Stimulated activated CD4-positive, alpha-beta T cell treated with anti-CD3 and anti-CD28 coated beads, Interleukin-15, amount 100 ng/mL, for 24 hours (primary cell): ENCODE measurements at regions not wholly inside any gene's neighbourhood (a gene's known extent, or its start where the extent isn't known, plus 50 kb on each side); places are given as distances from the start of the nearest gene placed in this dataset.

Experiments
- DNase-seq: peaks from one replicate; pipeline ENCODE4 v3.0.0-alpha.2; 2020

DNA sequence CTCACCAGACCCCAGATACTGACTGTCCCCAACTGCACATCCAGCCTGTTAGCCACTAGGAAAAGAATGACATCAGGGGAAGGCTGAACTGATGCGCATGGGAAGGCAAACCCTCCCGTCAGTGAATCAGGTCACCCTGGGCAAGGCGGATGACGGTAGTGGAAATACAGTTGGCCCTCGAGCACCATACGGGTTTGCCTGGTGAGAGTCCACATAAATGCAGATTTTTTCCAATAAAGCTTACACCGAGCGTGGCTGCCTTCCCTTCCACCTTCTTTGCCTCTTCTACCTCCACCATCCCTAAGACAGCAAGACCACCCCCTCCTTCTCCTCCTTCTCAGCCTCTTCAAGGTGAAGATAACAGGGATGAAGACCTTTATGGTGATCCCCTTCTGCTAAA lies 236.1 kb upstream of the TNRC6C start:
- DNase-seq = no peak

DNA sequence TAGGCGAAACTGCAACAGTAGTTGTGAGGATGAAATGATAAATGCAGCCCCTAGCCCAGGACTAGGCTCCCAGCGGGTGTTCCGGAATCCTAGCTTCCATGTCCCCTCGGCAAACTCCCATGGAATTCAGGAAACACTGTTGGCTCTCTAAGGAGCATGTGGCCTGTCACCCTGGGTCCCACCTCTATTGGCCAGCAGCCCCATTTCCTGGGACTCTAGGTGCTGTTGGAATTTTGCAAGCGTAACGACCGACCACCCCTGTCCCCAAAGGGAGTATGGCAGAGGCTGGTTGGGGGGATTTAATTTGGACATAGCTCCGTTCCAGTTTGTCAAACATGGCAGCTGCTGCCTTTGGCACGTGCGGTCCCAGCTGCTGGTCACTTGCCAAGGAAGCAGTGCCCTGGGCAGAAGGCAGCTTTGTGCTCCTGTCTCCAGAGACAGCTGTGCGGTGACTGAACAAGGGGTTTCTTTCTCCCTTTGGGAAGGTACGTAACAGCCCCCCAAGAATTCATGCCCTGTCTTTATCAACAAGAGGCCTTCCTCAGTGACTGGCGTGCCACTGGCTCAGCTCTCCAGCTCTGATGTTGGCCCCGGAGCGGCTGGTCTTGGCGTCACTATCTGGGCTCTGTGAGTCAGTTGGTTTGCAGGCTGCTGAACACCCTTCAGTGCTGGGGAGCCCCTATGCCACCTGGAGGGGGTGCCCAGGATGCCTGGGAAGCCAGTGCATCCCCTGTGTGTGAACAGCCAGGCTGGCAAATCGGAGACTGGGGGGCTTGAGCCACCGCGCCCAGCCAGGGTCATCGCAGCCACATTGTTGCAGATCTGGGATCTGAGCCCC lies 235.2 kb upstream of the TNRC6C start:
- DNase-seq = no peak

GRCh38 chr17:77723909-77724875 lies 234.3 kb upstream of the TNRC6C start:
- no peak for DNase-seq

DNA sequence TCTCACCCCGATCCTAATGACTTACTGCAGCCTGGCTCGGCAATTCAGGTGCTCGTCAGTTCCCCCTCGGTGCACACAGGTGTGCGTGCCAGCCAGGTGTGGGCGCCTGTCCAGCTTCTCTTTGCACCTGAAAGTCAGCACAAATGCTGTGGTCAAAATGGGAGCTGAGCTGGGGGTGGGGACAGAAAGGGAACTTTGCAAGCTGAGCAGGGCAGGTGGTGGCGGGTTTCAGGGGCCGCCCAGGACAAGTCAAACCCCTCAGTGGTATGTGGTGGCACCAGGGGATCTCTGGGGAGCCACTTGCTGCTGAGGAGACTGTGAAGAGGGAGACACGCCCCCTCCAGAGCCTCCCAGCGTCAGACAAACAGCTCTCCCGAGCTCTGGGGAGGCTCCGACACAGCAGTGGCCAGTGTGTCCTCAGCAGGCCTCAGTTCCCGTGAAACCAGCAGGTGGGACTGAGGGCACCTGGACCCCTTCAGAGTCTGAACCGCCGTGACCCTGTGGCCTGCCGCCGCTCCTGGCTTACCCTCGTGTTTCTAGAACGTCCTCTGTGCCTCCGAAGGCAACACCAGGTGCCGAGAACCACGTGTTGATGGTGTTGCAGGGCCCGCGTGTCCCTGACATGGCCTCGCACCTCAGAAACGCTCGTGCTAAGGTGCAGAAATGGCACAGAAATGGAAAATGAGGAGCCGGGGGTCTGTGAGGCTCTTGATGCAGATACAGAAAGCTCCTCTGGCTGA lies 233.5 kb upstream of the TNRC6C start:
- DNase-seq = no peak

DNA sequence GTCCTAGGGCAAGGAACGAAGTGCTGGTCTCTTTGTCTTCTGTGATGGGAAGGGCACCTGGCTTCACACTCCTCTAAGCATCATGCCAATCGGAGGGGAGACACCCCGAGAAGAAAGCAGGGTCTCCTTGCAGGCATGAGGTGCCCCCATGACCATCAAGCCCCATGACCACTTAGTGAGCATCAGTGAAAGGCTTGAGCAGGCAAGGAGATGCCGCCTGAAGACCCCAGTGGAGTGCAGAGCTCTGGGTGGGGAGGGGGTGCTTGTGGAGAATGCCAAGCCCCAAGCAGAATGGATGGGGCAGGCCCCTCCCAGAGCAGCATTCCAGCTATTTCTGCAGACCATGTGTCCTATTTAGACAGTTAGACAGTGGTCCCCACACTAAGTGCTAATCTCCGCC lies 232.7 kb upstream of the TNRC6C start:
- DNase-seq = no peak

DNA sequence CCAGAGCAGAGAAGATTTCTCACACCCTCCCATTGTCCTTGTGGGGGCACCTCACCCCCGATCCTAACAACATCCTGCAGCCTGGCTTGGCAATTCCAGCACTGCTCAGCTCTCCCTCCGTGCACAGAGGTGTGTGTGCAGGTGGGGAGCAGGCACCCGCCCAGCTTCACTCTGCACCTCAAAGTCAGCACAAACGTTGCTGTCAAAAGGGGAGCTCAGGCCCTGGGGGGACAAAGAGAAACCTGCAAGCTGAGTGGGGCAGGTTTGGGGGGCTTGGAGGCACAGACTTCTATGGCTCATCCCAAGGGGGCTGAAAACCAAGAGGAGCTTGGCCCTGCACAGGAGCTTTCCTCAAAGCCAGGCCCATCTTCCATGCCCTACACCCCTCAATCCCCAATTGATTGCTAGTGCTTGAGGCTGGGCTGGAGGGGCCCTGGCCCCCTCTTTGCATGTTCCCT lies 231.9 kb upstream of the TNRC6C start:
- no peak for DNase-seq

- no peak for DNase-seq
These were observed 231.4 kb upstream of the TNRC6C start for GRCh38 chr17:77727037-77727615.

DNA sequence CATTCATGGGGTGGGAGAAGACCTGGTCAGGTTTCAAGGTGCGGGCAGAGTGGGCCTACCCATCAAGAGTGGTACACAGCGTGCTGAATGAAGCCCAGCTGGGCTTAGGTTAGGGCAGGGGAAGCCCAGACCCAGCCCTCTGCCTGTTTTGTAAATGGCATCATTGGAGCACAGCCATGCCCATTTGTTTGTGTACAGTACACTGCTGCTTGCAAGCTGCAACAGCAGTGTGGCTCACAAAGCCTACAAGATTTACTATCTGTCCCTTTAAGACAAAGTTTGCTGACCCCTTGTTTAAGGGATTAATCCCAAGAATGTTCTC lies 230.1 kb upstream of the TNRC6C start:
- DNase-seq = no peak

DNA sequence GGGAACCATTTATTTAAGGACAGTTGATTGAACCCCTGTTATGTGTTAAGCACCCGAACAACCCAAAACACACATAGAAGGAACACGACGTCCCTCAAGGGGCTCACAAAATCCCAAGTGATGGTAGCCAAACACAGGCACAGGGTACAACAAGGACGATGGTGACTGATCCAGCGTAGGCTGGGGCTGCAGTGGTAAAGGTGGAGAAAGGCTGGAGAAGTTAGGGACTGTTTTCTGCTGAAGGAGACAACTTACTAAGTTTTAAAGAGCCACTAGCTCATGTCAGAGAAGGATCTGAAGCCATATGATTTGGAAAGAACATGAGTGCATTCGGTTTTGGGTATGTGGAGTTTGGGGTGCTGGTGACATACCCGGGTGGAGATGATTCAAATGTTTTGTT lies 229.6 kb upstream of the TNRC6C start:
- no peak for DNase-seq

DNA sequence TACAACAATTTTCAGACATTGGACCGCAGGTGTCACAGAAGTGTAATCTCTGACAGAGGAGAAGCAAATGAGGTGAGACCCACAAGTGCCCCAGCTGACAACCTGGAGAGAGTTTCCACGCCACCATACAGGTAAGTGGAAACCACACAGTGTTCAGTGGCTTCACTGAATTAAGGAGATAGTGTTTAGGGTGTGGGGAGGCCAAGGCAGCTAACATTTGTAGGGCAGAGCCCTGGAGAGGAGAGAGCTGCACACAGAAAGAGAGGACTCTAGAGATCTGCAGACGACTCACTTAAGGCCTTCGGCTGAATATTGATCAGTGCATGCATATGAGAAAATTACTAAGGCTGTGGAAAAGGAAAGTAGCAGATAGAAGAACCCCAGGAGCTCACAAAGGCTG lies 228.9 kb upstream of the TNRC6C start:
- DNase-seq = no peak

- DNase-seq = no peak
These were observed 228.1 kb upstream of the TNRC6C start for GRCh38 chr17:77730376-77730775.

DNA sequence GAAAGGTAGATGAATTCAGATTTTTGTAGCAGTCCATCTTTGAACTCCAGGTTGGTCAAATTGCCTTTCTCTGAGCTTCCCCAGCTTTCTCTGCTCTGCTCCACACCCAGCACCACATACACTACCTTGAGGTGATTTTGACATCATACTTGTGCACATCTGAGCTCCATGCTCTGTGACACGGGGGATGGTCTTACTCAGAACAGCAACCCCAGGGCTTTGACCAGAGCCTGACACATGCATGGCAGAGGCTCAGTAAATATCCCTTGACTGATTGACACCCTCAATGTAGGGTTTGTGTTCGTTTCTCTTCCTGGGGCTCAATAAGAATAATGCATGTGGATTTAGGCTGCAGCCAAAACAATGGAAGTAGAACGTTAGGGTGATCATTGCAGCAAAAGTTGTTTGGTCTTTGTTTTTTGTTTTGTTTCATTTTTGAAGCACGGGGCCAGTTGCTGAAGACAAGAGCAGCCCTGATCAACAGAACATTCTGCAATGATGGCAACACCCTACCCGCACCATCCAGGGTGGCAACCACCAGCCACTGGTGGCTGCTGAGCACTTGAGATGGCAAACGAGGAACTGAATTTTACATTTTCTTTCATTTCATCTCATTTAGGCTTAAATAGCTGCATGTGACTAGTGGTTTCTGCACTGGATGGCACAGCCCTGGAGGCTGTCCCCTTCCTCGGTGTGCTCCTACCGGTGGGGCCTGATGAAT lies 224.8 kb upstream of the TNRC6C start:
- no peak for DNase-seq

DNA sequence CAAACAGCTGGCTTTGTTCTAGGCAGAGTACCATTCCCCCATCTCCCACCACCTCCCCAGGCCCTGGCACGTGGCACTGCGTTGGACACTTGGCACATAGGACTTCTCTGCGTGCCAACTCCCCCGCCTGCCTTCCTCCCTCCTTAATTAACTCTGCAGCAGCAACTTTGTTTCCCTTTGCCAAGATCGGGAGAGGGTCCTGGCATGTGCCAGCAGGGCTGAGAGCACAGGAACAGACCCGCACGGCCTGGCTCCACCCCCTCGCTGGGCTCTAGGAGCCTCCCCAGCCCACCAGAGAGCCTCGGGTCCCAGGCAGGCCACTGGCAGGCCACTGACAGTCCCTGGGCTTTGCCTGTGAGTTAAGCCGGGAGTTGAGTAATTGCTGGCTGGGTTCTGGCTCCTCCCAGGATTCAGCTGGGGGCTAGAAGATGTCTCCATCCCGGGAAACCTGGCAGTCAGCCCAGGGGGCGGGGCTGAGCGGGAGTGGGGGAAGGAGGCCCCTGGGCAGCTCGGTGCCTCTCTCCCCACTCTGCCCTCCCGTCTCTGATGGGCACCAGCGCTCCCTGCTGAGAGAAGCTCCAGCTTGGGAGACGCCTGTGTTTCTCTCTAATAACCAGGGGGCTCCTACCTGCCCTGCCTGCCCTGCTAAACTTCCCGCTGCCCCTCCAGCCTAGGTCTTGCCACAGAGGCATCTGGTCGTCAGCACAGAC lies 224.0 kb upstream of the TNRC6C start:
- no peak for DNase-seq

- DNase-seq = no peak
These were observed 223.4 kb upstream of the TNRC6C start for GRCh38 chr17:77735081-77735565.

- no peak for DNase-seq
These were observed 222.8 kb upstream of the TNRC6C start for GRCh38 chr17:77735566-77736198.

DNA sequence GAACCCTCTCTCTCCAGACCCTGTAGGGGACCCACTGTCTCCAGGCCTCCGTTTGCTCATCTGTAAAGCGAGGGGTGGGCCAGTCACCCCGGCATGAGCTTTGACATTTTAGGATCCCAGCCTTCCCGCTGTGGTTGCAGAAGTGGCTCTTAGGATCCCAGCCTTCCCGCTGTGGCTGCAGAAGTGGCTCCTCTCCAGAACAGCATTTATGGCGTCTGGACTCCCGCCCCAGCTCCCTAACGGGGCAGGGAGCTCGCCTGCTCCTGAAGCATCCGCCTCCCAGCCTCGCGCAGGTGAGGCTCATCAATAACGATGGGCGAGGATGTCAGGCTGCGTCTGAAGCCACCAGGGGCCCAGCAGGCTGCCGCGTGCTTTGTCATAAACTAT lies 222.3 kb upstream of the TNRC6C start:
- DNase-seq = no peak

- DNase-seq = no peak
These were observed 221.8 kb upstream of the TNRC6C start for GRCh38 chr17:77736721-77737120.

DNA sequence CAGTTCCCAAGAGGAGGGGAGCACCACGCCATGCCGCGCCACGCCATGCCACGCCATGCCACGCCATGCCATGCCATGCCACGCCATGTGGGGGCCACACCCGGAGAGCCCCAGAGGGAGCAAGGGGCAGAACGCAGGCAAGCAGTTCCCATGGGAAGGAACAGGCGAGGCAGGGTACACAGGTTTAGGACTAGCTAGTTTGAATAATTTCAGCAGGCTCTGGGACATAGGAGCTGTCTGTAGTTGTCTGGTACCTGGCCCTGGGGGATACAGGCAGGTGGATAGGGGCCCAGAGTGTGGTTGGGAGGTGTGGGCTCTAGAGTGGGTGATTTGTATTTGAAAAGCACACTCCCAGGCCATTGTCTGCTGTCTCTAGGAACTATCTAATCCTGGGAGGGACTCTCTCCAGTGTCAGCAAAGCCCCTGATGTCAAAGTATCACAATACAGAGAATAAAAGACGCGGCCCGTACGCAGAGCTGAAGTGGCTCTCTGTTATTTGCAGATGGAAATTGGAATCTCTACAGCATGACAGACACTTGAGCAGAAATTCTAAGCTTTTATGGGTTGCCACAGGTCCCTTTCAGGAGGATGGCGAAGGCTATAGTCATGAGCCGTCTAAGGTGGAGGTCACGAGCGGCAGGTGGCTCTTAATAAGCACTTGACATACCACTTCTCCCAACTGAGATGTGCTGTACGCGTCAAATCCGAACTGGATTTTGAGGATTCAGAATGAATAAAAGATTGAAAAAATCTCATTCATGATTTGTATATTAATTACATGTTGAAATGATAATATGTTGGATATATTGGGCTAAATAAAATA lies 220.8 kb upstream of the TNRC6C start:
- no peak for DNase-seq

DNA sequence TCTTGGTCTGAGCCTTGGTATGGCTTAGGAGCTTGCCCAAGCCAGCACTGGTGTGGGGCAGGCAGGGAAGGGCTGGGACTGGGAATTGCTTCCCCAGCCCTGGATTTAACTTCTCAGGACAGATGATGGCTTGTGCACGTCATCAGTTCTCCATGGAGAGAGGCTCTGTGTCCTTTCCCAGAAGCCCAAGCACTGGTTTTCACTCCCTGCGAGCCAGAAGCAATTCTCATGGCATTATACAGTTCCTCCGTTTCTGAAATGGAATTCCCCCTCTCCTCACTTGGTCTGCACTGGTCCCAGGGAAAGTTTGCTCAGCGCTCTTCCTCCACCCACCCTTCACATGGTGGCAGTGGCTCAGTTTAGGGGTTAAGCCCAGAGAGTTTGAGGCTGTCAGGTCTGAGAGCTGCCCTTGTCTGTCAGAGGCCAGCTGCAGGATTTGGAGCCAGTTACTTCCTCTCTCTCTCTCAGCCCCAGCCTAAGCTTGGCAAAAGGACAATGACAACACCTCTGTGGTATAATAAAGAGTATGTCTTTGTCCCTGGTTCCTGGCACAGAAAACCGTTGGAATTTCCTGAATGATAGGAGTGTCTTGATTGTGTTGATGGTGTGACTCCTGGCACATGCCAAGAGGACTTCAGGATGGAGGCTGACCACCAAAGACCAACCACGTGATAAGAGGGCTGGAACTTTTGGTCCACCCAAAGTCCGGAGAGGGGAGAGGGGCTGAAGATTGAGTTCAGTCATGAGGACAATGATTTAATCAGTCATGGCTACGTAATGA lies 219.6 kb upstream of the TNRC6C start:
- no peak for DNase-seq
